ENCODE measurements at regions not wholly inside any gene's neighbourhood (a gene's known extent, or its start where the extent isn't known, plus 50 kb on each side); places are given as distances from the start of the nearest gene placed in this dataset.

GRCh38 chr1:187853505-187853904, 1024.8 kb downstream of the PLA2G4A start:
- H3K18ac ChIP-seq (ENCODE audit: low read length): no peak overlapping the region
- H2BK120ac ChIP-seq (ENCODE audit: low read depth, low read length): no peak overlapping the region
- H3K79me1 ChIP-seq (ENCODE audit: low read length): no peaks in the 10 kb centered on the region
- H3K36me3 ChIP-seq (ENCODE audit: control insufficient read depth, insufficient read depth, low read length): no peaks in the 10 kb centered on the region
- H4K5ac ChIP-seq (ENCODE audit: low read length): no peak overlapping the region
- H2AK5ac ChIP-seq (ENCODE audit: low read length): no peak overlapping the region
- peak; percentile 17 for DNase-seq
- H2BK5ac ChIP-seq (ENCODE audit: low read length): no peak overlapping the region
- no peak overlapping the region for H3K4me3 ChIP-seq (ENCODE audit: low read length)
- no peak overlapping the region for H3K9ac ChIP-seq (ENCODE audit: low read length)
- no peak overlapping the region for H3K56ac ChIP-seq (ENCODE audit: low read length)
- no peaks in the 10 kb centered on the region for H3K79me2 ChIP-seq (ENCODE audit: control insufficient read depth, insufficient read depth, low read length)
- H3K27ac ChIP-seq (ENCODE audit: low read depth, low read length): no peak overlapping the region
- no peak overlapping the region for H3K4me2 ChIP-seq (ENCODE audit: low read length)
- no peak overlapping the region for H4K8ac ChIP-seq (ENCODE audit: low read depth, low read length)
- H3K4me1 ChIP-seq (ENCODE audit: control insufficient read depth, low read depth, low read length): no peaks in the 10 kb centered on the region
- no peak overlapping the region for H3K23ac ChIP-seq (ENCODE audit: low read length)
- H2BK15ac ChIP-seq (replicated peaks; ENCODE audit: low read depth): no peak overlapping the region
- no peak overlapping the region for H3K4ac ChIP-seq (ENCODE audit: low read depth, low read length)
- no peaks in the 10 kb centered on the region for H3K27me3 ChIP-seq (ENCODE audit: insufficient read depth, low read length, poor library complexity)
- no CpG with 5 or more reads among the region's 2 CpGs for WGBS (ENCODE audit: extremely low coverage, insufficient coverage, low lambda C conversion rate)

GRCh38 chr1:187854457-187854856, 1025.7 kb downstream of the PLA2G4A start:
- Histone ChIP-seq H2BK5ac (ENCODE audit: low read length) (no peak overlapping the region), H3K4me2 (ENCODE audit: low read length) (no peak overlapping the region), H3K27ac (ENCODE audit: low read depth, low read length) (no peak overlapping the region), H3K79me2 (ENCODE audit: control insufficient read depth, insufficient read depth, low read length) (no peaks in the 10 kb centered on the region), H2AK5ac (ENCODE audit: low read length) (no peak overlapping the region), H3K4me3 (ENCODE audit: low read length) (no peak overlapping the region), H3K9ac (ENCODE audit: low read length) (no peak overlapping the region), H2BK120ac (ENCODE audit: low read depth, low read length) (no peak overlapping the region), H2BK15ac (replicated peaks; ENCODE audit: low read depth) (no peak overlapping the region), H3K56ac (ENCODE audit: low read length) (no peak overlapping the region), H3K4me1 (ENCODE audit: control insufficient read depth, low read depth, low read length) (no peaks in the 10 kb centered on the region), H4K5ac (ENCODE audit: low read length) (no peak overlapping the region), H3K79me1 (ENCODE audit: low read length) (no peaks in the 10 kb centered on the region), H3K36me3 (ENCODE audit: control insufficient read depth, insufficient read depth, low read length) (no peaks in the 10 kb centered on the region), H3K18ac (ENCODE audit: low read length) (no peak overlapping the region), H4K8ac (ENCODE audit: low read depth, low read length) (no peak overlapping the region), H3K23ac (ENCODE audit: low read length) (no peak overlapping the region), H3K27me3 (ENCODE audit: insufficient read depth, low read length, poor library complexity) (no peaks in the 10 kb centered on the region), H3K4ac (ENCODE audit: low read depth, low read length) (no peak overlapping the region)
- no peak for DNase-seq
- no CpG with 5 or more reads among the region's 2 CpGs for WGBS (ENCODE audit: extremely low coverage, insufficient coverage, low lambda C conversion rate)

GRCh38 chr1:187862506-187862905, 1033.8 kb downstream of the PLA2G4A start:
- Histone ChIP-seq H3K27ac (ENCODE audit: low read depth, low read length) (no peak overlapping the region), H2BK15ac (replicated peaks; ENCODE audit: low read depth) (no peak overlapping the region)
- WGBS (ENCODE audit: extremely low coverage, insufficient coverage, low lambda C conversion rate): no CpG with 5 or more reads among the region's 1 CpG

GRCh38 chr1:187870552-187870951, 1041.8 kb downstream of the PLA2G4A start:
- Histone ChIP-seq H3K9ac (ENCODE audit: low read length) (no peak overlapping the region), H2BK15ac (replicated peaks; ENCODE audit: low read depth) (no peak overlapping the region), H3K56ac (ENCODE audit: low read length) (no peak overlapping the region), H3K79me1 (ENCODE audit: low read length) (no peaks in the 10 kb centered on the region), H4K5ac (ENCODE audit: low read length) (no peak overlapping the region), H3K4me3 (ENCODE audit: low read length) (no peak overlapping the region), H3K4me2 (ENCODE audit: low read length) (no peak overlapping the region), H2BK5ac (ENCODE audit: low read length) (no peak overlapping the region), H2AK5ac (ENCODE audit: low read length) (no peak overlapping the region), H3K4me1 (ENCODE audit: control insufficient read depth, low read depth, low read length) (no peaks in the 10 kb centered on the region), H3K27ac (ENCODE audit: low read depth, low read length) (no peak overlapping the region), H2BK120ac (ENCODE audit: low read depth, low read length) (no peak overlapping the region), H3K23ac (ENCODE audit: low read length) (no peak overlapping the region), H3K27me3 (ENCODE audit: insufficient read depth, low read length, poor library complexity) (no peaks in the 10 kb centered on the region), H3K4ac (ENCODE audit: low read depth, low read length) (no peak overlapping the region), H3K18ac (ENCODE audit: low read length) (no peak overlapping the region), H4K8ac (ENCODE audit: low read depth, low read length) (no peak overlapping the region), H3K79me2 (ENCODE audit: control insufficient read depth, insufficient read depth, low read length) (no peaks in the 10 kb centered on the region), H3K36me3 (ENCODE audit: control insufficient read depth, insufficient read depth, low read length) (no peaks in the 10 kb centered on the region)
- DNase-seq: no peak
- WGBS (ENCODE audit: extremely low coverage, insufficient coverage, low lambda C conversion rate): no CpG with 5 or more reads among the region's 1 CpG

More at GRCh38 chr1:187862506-187862905, 1033.8 kb downstream of the PLA2G4A start:
- H3K4me3 ChIP-seq (ENCODE audit: low read length): no peak overlapping the region
- no peak overlapping the region for H3K4me2 ChIP-seq (ENCODE audit: low read length)
- no peaks in the 10 kb centered on the region for H3K36me3 ChIP-seq (ENCODE audit: control insufficient read depth, insufficient read depth, low read length)
- no peak overlapping the region for H3K9ac ChIP-seq (ENCODE audit: low read length)
- H3K56ac ChIP-seq (ENCODE audit: low read length): no peak overlapping the region
- H4K5ac ChIP-seq (ENCODE audit: low read length): no peak overlapping the region
- H3K4ac ChIP-seq (ENCODE audit: low read depth, low read length): no peak overlapping the region
- no peak for DNase-seq
- no peak overlapping the region for H4K8ac ChIP-seq (ENCODE audit: low read depth, low read length)
- H3K79me1 ChIP-seq (ENCODE audit: low read length): no peaks in the 10 kb centered on the region
- H2BK120ac ChIP-seq (ENCODE audit: low read depth, low read length): no peak overlapping the region
- H3K4me1 ChIP-seq (ENCODE audit: control insufficient read depth, low read depth, low read length): no peaks in the 10 kb centered on the region
- no peak overlapping the region for H3K18ac ChIP-seq (ENCODE audit: low read length)
- H3K79me2 ChIP-seq (ENCODE audit: control insufficient read depth, insufficient read depth, low read length): no peaks in the 10 kb centered on the region
- no peak overlapping the region for H3K23ac ChIP-seq (ENCODE audit: low read length)
- H2AK5ac ChIP-seq (ENCODE audit: low read length): no peak overlapping the region
- H3K27me3 ChIP-seq (ENCODE audit: insufficient read depth, low read length, poor library complexity): no peaks in the 10 kb centered on the region
- H2BK5ac ChIP-seq (ENCODE audit: low read length): no peak overlapping the region

DNA sequence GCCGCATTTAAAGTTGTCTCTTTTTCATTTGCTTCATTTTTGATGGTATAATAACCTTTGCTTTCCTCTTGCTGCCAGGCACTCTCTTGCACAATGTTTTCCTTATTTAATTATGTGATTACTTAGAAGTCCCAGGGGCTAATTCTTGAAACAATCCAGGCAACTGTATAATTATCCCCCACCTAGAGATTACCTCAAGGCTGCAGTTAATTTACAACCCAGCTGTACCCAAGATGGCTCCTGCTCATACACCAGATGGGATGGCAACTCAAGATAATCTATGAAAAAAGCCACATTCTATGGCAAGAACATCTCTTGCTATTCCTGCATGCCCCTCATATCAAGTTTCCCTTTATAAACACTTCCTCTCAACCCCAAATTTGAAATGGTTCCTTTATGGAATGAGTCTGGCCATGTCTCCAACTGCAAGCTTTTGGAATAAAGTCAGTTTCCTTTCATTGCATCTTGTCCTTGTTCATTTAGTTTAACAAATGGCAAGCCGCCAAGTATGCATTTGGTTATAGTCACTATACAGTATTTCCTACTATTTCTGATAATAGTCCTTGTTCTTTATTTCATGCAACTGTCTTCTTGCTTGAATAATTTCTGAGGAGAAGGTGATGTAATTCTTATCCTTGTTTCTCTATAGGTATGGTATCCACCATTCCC, 1042.6 kb downstream of the PLA2G4A start:
- WGBS (ENCODE audit: extremely low coverage, insufficient coverage, low lambda C conversion rate): no CpG with 5 or more reads among the region's 2 CpGs
- no peak overlapping the region for H3K4me2 ChIP-seq (ENCODE audit: low read length)

DNA sequence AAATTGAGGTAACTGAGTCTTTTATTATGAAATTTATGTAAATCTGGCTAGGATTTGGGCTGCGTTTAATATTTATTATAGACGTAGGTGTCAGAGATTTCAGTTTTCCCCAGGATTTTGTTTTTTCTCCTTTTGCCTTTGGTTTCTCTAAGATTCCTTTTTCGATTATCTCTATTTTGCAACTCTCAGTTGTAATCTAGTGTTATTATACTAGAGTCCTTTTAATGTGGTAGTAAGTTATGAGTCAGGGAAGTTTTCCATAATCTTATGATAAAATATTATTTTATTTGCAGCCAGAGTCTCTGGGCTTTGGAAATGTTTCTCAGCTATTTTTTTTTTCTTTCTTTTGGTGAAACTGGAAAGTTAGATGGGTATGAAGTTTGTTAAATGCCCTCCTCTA, 1043.8 kb downstream of the PLA2G4A start:
- H3K4me1 ChIP-seq (ENCODE audit: control insufficient read depth, low read depth, low read length): no peaks in the 10 kb centered on the region
- no peak overlapping the region for H2BK120ac ChIP-seq (ENCODE audit: low read depth, low read length)
- H2BK15ac ChIP-seq (replicated peaks; ENCODE audit: low read depth): no peak overlapping the region
- no peak overlapping the region for H3K27ac ChIP-seq (ENCODE audit: low read depth, low read length)
- H4K5ac ChIP-seq (ENCODE audit: low read length): no peak overlapping the region
- no peak overlapping the region for H3K4me2 ChIP-seq (ENCODE audit: low read length)
- H2AK5ac ChIP-seq (ENCODE audit: low read length): no peak overlapping the region
- no peak overlapping the region for H3K23ac ChIP-seq (ENCODE audit: low read length)
- H3K27me3 ChIP-seq (ENCODE audit: insufficient read depth, low read length, poor library complexity): no peaks in the 10 kb centered on the region
- no peak overlapping the region for H4K8ac ChIP-seq (ENCODE audit: low read depth, low read length)
- no peaks in the 10 kb centered on the region for H3K36me3 ChIP-seq (ENCODE audit: control insufficient read depth, insufficient read depth, low read length)
- no peak overlapping the region for H3K9ac ChIP-seq (ENCODE audit: low read length)
- H3K4ac ChIP-seq (ENCODE audit: low read depth, low read length): no peak overlapping the region
- DNase-seq: no peak
- WGBS (ENCODE audit: extremely low coverage, insufficient coverage, low lambda C conversion rate): no CpG with 5 or more reads among the region's 3 CpGs
- no peak overlapping the region for H3K18ac ChIP-seq (ENCODE audit: low read length)
- no peak overlapping the region for H3K56ac ChIP-seq (ENCODE audit: low read length)
- H3K4me3 ChIP-seq (ENCODE audit: low read length): no peak overlapping the region
- no peaks in the 10 kb centered on the region for H3K79me1 ChIP-seq (ENCODE audit: low read length)
- H3K79me2 ChIP-seq (ENCODE audit: control insufficient read depth, insufficient read depth, low read length): no peaks in the 10 kb centered on the region
- no peak overlapping the region for H2BK5ac ChIP-seq (ENCODE audit: low read length)

More for the DNA sequence above, 1042.6 kb downstream of the PLA2G4A start:
- H2BK15ac ChIP-seq (replicated peaks; ENCODE audit: low read depth): no peak overlapping the region
- H3K9ac ChIP-seq (ENCODE audit: low read length): no peak overlapping the region
- no peaks in the 10 kb centered on the region for H3K79me2 ChIP-seq (ENCODE audit: control insufficient read depth, insufficient read depth, low read length)
- H3K23ac ChIP-seq (ENCODE audit: low read length): no peak overlapping the region
- H4K8ac ChIP-seq (ENCODE audit: low read depth, low read length): no peak overlapping the region
- no peak overlapping the region for H3K4me3 ChIP-seq (ENCODE audit: low read length)
- no peak overlapping the region for H2AK5ac ChIP-seq (ENCODE audit: low read length)
- H4K5ac ChIP-seq (ENCODE audit: low read length): no peak overlapping the region
- no peaks in the 10 kb centered on the region for H3K36me3 ChIP-seq (ENCODE audit: control insufficient read depth, insufficient read depth, low read length)
- no peaks in the 10 kb centered on the region for H3K27me3 ChIP-seq (ENCODE audit: insufficient read depth, low read length, poor library complexity)
- H3K18ac ChIP-seq (ENCODE audit: low read length): no peak overlapping the region
- no peak overlapping the region for H2BK5ac ChIP-seq (ENCODE audit: low read length)
- no peak overlapping the region for H3K4ac ChIP-seq (ENCODE audit: low read depth, low read length)
- DNase-seq: no peak
- H3K4me1 ChIP-seq (ENCODE audit: control insufficient read depth, low read depth, low read length): no peaks in the 10 kb centered on the region
- no peak overlapping the region for H2BK120ac ChIP-seq (ENCODE audit: low read depth, low read length)
- no peaks in the 10 kb centered on the region for H3K79me1 ChIP-seq (ENCODE audit: low read length)
- H3K27ac ChIP-seq (ENCODE audit: low read depth, low read length): no peak overlapping the region
- H3K56ac ChIP-seq (ENCODE audit: low read length): no peak overlapping the region
